GM12878 (cell line): ENCODE measurements at regions not wholly inside any gene's neighbourhood (a gene's known extent, or its start where the extent isn't known, plus 50 kb on each side); places are given as distances from the start of the nearest gene placed in this dataset.

Experiments
- ATAC-seq: fragments of 200-7000 bp; cut with Tn5 transposase; 3 replicates; pipeline ENCODE4 v1.9.1; 2020; ENCODE audit warnings: mild to moderate bottlenecking, moderate library complexity
- BruUV-seq: library from RNA; stranded (reverse); fragments of 400-500 nt; replicated peaks from 2 replicates; lab custom pipeline; 2021; lab: Mats Ljungman, UMichigan
- CTCF ChIA-PET: fragments of 300-600 bp; sonication (Branson Sonifier 250); formaldehyde crosslinking; extraction: SDS; loops from one replicate; lab custom pipeline; 2021; ENCODE audit warnings: inconsistent platforms; lab: Yijun Ruan, JAX
- POLR2A ChIA-PET: fragments of 350-600 bp; formaldehyde crosslinking; extraction: SDS; loops from one replicate; lab custom pipeline; 2021; ENCODE audit warnings: inconsistent platforms; lab: Charles Lee
- RAD21 ChIA-PET: fragments of 300-600 bp; sonication (Branson Sonifier 250); formaldehyde crosslinking; loops from one replicate; lab custom pipeline; 2023; ENCODE audit warnings: antibody characterized with exemption; ENCODE audit not compliant: unreplicated experiment; lab: Charles Lee
- SMC1A ChIA-PET: fragments of 300-600 bp; sonication (Branson Sonifier 250); formaldehyde crosslinking; loops from one replicate; lab custom pipeline; 2023; ENCODE audit not compliant: unreplicated experiment, uncharacterized antibody; lab: Charles Lee
- DNase-seq: peaks from one replicate; pipeline ENCODE4 v3.0.0-alpha.2; 2011; ENCODE audit warnings: low read depth, low spot score
- FAIRE-seq: peaks from 3 replicates; lab custom pipeline; 2011; peaks lifted over from hg19 to GRCh38; lab: Jason Lieb, UNC
- H2AFZ ChIP-seq: 2 replicates; pipeline ENCODE4 v1.6.0; 2011; ENCODE audit warnings: low read depth, low read length, control low read depth; ENCODE audit not compliant: control insufficient read depth
- H3K27ac ChIP-seq: 2 replicates; pipeline ENCODE4 v1.5.1; 2011; ENCODE audit warnings: control low read depth; ENCODE audit not compliant: control insufficient read depth, insufficient read depth
- H3K27me3 ChIP-seq, 2 experiments: replicated peaks in 1 of 2; 2 replicates each; pipeline versions ENCODE4 v1.6.0 to v1.6.1; 2011; ENCODE audit warnings: low read length in 1 of 2; ENCODE audit not compliant: control insufficient read depth in 2 of 2, insufficient read depth in 2 of 2
- H3K36me3 ChIP-seq, 2 experiments: 2 replicates each; pipeline ENCODE4 v1.5.1; 2011; ENCODE audit warnings: low read length in 1 of 2; ENCODE audit not compliant: control insufficient read depth in 2 of 2, insufficient read depth in 2 of 2
- H3K4me1 ChIP-seq: 2 replicates; pipeline ENCODE4 v1.6.1; 2011; ENCODE audit warnings: mild to moderate bottlenecking, low read length, moderate library complexity, mixed read lengths; ENCODE audit not compliant: control insufficient read depth, insufficient read depth
- H3K4me2 ChIP-seq: 2 replicates; pipeline ENCODE4 v1.6.0; 2011; ENCODE audit warnings: control low read depth; ENCODE audit not compliant: control insufficient read depth, insufficient read depth
- H3K4me3 ChIP-seq: fragments of 200-600 bp; sonication (generic); 2 replicates; pipeline ENCODE4 v1.5.1; 2016
- H3K79me2 ChIP-seq: 2 replicates; pipeline ENCODE4 v1.6.0; 2011; ENCODE audit warnings: low read length; ENCODE audit not compliant: control insufficient read depth, insufficient read depth
- H3K9ac ChIP-seq: 2 replicates; pipeline ENCODE4 v1.8.0; 2011; ENCODE audit warnings: low read length, control low read depth, mixed read lengths; ENCODE audit not compliant: control insufficient read depth, insufficient read depth
- H3K9me3 ChIP-seq: replicated peaks from 3 replicates; pipeline ENCODE4 v1.5.1; 2011; ENCODE audit warnings: mild to moderate bottlenecking, low read length; ENCODE audit not compliant: control insufficient read depth, insufficient read depth
- H4K20me1 ChIP-seq: 2 replicates; pipeline ENCODE4 v1.6.0; 2011; ENCODE audit not compliant: control insufficient read depth, insufficient read depth
- BCLAF1 ChIP-seq: fragments of 450-650 bp; IDR thresholded peaks from 2 replicates; pipeline ENCODE4 v1.6.1; 2017; ENCODE audit warnings: antibody characterized with exemption, mild to moderate bottlenecking, moderate library complexity
- HDAC2 ChIP-seq: fragments of 200-600 bp; sonication (generic); IDR thresholded peaks from 2 replicates; pipeline ENCODE4 v1.6.1; 2017
- POU2F2 ChIP-seq: IDR thresholded peaks from 3 replicates; pipeline ENCODE4 v1.6.1; 2011; ENCODE audit warnings: low read depth, mild to moderate bottlenecking, low read length, borderline replicate concordance
- RFX5 ChIP-seq: IDR thresholded peaks from 2 replicates; pipeline ENCODE4 v1.6.1; 2011; ENCODE audit warnings: low read depth, low read length, improper control_type of control experiment
- WGBS: methylation state at CpG from one replicate; pipeline ENCODE4 v1.1.6; 2016; ENCODE audit warnings: low lambda C conversion rate; ENCODE audit not compliant: insufficient replicate concordance, insufficient coverage; ENCODE audit errors: missing lambda C conversion rate; 5-methylcytosine and 5-hydroxymethylcytosine counted together
- in situ Hi-C: fragments of 300-500 bp; cut with MboI; formaldehyde crosslinking; loops from 9 replicates; pipeline ENCODE4 v1.14.3; 2018; ENCODE audit warnings: mixed read lengths
- intact Hi-C: fragments of 100-400 bp; cut with micrococcal nuclease; formaldehyde crosslinking; loops from one replicate; pipeline ENCODE4 v1.14.2; 2022; ENCODE audit not compliant: unreplicated experiment

DNA sequence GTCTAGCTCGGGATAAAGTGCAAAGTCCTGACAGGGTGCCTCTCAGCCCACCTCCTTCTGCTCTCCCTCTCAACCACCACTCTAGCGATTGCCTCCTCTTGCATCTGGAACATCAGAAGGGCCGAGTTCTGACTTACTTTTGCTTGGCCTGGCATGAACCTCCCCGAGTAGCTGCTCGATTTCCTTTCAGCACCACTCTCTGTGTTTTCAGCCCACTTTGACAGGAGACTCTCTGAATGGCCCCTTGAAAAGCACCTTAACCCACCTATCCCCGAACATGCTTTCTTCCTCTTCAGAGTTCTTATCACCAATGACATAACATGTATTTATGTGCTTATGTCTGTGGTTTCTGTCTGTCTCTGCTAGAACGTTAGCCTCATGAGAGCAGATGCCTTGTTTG, 225.8 kb upstream of the RUNX1 start (continued):
- no peak for TF ChIP-seq BCLAF1
- TF ChIP-seq HDAC2 = no peak
- TF ChIP-seq RFX5 = no peak

DNA sequence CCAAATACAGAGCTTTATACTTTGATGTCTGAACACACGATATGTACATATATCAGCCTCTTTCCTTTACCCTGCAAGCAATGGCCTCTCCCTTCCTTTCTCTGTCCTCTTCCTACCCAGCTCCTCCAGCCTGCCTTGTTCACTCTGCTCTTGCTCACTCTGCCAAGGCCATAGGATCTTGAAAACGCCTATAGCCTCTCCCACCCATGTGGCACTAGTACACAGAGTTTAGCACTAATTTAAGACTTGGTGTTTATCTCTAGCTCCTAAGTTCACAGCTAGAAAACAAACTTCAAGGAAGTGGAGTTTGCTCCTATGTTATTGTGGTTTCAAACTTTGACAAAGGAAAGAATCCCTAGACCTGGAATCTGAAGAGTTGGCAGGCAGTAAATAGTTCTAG, 225.0 kb upstream of the RUNX1 start:
- no peaks in the 10 kb centered on the region for H3K4me1 ChIP-seq
- H3K79me2 ChIP-seq = no peaks in the 10 kb centered on the region
- ChIA-PET CTCF (no interaction called here), SMC1A (no interaction called here), POLR2A (no interaction called here), RAD21 (no interaction called here)
- no peaks in the 10 kb centered on the region for H3K36me3 ChIP-seq
- no peak overlapping the region for H3K4me3 ChIP-seq
- peaks cover 0 to 3% of the 10 kb centered on the region in 2 experiments; a peak in 2 of 4 replicates for H3K27me3 ChIP-seq
- no peak overlapping the region for H3K9ac ChIP-seq
- no TSS peak for BruUV-seq
- intact Hi-C loops = no loop called here
- H2AFZ ChIP-seq = no peak overlapping the region
- H3K9me3 ChIP-seq = no peaks in the 10 kb centered on the region
- 21% methylated on average over 2 of the region's 2 CpGs for WGBS
- no peak overlapping the region for H3K27ac ChIP-seq
- no peak for DNase-seq
- no peak for ATAC-seq
- H4K20me1 ChIP-seq = no peaks in the 10 kb centered on the region
- no peak for FAIRE-seq
- TF ChIP-seq POU2F2 = no peak
- H3K4me2 ChIP-seq = no peak overlapping the region
- in situ Hi-C loops = no loop called here
